Right kidney (tissue), 1 donor: ENCODE measurements at regions not wholly inside any gene's neighbourhood (a gene's known extent, or its start where the extent isn't known, plus 50 kb on each side); places are given as distances from the start of the nearest gene placed in this dataset.

ENCODE experiments used
- DNase-seq: peaks from one replicate; pipeline ENCODE4 v3.0.0-alpha.2; 2016

DNA sequence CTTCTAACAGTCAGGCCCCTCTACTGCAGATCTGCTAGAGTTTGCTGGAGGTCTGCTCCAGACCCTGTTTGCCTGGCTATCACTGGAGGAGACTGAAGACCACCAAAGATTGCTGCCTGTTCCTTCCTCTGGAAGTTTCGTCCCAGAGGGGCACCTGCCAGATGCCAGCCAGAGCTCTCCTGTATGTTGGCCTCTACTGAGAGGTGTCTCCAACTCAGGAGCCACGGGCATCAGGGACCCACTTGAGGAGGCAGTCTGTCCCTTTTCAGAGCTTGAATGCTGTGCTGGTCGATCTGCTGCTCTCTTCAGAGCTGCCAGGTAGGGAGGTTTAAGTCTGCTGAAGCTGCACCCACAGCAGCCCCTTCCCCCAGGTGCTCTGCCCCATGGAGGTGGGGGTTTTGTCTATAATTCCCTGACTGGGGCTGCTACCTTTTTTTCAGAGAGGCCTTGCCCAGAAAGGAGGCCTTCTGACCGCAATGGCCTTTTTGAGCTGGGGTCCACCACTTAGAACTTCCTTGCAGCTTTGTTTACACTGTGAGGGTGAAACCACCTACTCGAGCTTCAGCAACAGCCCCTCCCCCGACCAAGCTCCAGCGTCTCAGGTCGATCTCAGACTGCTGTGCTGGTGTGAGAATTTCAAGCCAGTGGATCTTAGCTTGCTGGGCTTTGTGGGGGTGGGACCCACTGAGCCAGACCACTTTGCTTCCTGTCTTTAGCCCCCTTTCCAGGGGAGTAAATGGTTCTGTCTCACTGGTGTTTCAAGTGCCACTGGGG, 566.0 kb downstream of the NR4A2 start:
- DNase-seq: no peak

GRCh38 chr2:155755481-155755880, 577.0 kb downstream of the NR4A2 start:
- no peak for DNase-seq

GRCh38 chr2:155748131-155748530, 584.4 kb downstream of the NR4A2 start:
- no peak for DNase-seq

- no peak for DNase-seq
Measured at GRCh38 chr2:155747531-155747930, 585.0 kb downstream of the NR4A2 start.

- DNase-seq: no peak
Measured at GRCh38 chr2:155733091-155733853, 599.2 kb downstream of the NR4A2 start.

- no peak for DNase-seq
Measured at GRCh38 chr2:155730804-155731203, 601.7 kb downstream of the NR4A2 start.

GRCh38 chr2:155727187-155727895, 605.2 kb downstream of the NR4A2 start:
- no peak for DNase-seq

- DNase-seq: no peak
Measured at GRCh38 chr2:155722290-155722689, 610.2 kb downstream of the NR4A2 start.

DNA sequence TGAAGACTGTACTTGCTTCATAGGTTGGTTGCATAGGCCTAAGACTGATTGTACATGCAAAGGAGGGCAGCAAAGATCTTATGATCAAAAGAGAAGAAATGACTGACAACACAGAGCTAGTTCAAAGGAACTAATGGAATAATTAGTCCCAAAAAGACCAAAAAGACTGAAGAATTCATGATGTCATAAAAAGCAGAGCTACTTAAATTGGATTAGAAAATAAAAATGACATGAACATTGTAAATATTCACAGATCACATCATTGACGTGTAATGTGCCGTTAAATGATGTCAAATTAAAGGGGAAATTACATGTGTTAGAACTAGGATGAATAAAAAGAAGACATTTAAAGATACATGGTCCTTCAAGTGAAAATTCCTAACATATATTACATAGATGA, 616.8 kb downstream of the NR4A2 start:
- DNase-seq: no peak

- no peak for DNase-seq
Measured at GRCh38 chr2:155714983-155715382, 617.5 kb downstream of the NR4A2 start.

DNA sequence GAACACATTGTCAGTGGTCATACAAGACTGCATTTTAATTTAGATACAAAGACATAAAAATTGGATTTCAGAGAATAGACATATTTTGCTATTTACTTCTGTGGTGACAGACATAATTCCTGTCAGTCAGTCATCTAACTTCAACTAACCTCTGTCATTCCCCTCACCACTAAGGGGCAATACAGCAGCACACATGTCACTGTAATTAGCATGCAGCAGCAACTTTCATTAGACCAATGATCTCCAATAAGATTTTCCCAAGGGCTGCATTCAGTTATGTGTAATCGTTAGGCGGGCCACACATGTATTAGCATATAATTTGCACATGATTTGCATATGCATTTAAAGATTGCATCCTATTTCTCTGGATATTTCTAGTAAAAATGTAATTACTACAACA, 624.5 kb downstream of the NR4A2 start:
- no peak for DNase-seq

GRCh38 chr2:155703917-155704316, 628.6 kb downstream of the NR4A2 start:
- no peak for DNase-seq

DNA sequence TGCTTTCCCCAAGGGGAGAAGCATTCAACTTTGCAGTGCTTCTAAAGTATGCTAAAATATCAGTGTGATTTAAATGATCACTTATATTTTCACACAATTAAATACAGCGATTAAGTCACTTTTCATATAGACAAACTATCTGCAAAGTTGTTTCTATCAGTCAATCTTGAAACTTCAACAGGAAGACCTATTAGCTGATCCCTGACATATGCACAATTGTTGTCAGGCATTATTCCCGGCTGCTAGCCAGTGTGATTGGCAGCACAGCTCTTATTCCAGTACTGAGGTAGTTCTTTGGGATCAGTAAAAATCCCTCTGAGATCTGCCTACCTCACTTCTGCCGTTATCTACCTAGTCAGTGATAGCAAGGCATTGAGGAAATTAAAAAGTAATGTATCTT, 629.5 kb downstream of the NR4A2 start:
- no peak for DNase-seq

DNA sequence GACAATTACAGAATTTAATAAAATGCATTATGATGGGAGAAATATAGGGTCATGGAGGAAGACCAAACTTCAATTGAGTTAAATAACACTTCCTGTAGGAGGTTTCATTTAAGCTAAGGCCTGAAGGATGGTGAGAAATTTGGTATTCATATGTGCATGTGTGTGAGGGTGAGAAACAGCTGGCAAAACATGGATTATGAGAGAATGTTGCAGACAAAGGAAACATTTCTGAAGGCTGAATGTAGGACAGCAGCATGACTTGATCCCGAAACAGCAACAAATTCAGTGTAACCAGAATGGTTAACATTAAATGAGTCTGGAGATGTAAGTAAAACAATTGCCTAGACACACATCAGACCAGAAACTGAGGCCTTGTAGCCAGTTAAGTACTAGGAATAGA, 630.8 kb downstream of the NR4A2 start:
- no peak for DNase-seq

DNA sequence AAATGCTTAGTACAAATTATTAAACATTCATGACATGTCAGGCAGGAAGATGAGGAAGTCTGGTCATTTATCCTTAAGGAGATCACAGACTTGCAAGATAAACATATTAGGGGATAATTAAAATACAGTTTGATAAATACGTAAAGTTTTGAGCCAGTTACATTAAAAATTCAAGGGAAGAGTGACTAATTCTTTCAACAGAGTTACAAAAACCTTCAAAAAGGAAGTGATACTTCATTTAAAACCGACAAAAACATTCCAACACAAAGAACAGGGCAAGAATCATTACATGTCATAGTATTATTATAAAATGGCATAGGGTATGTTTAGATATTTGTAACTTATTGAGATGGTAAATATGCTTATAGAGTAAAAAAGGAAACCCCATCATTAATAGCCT, 636.0 kb downstream of the NR4A2 start:
- DNase-seq: no peak

- DNase-seq: no peak
Measured at GRCh38 chr2:155695505-155695904, 637.0 kb downstream of the NR4A2 start.

GRCh38 chr2:155692856-155693255, 639.7 kb downstream of the NR4A2 start:
- no peak for DNase-seq

DNA sequence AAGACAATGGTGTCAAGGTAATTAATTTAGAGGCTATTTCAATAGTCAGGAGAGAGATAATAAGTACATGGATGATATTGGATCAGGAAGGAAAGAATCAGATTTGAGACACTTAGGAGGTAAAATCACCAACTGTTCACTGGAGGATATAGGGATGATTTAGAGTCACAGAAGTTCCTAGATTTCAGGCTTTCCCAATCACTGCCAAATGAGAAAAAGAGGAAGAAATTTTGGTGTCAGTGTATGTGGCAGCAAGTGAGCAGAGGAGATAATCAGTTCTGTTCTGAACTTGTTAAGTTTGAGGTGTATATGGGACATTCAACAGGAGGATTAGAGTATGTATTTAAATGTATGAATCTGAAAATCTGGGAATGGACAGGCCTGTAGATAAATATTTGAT, 640.4 kb downstream of the NR4A2 start:
- DNase-seq: no peak

DNA sequence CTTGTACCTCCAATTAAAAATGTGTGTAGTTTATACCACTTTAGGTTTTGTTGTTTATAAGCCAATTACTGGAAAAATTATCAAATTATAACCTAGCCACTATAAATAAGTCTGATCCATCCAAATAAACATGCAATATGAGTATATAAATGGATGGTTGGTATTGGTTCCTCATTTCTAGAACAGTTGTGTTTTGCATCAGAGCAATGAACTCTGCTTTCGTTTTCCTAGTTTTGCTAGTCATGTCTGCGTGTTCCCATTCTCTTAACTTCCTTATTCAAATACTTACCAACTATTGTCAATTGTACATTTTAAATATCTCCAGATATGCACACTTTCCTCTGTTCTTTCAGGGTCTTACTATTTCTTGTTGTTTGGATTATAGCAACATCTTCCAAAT, 641.7 kb downstream of the NR4A2 start:
- no peak for DNase-seq

DNA sequence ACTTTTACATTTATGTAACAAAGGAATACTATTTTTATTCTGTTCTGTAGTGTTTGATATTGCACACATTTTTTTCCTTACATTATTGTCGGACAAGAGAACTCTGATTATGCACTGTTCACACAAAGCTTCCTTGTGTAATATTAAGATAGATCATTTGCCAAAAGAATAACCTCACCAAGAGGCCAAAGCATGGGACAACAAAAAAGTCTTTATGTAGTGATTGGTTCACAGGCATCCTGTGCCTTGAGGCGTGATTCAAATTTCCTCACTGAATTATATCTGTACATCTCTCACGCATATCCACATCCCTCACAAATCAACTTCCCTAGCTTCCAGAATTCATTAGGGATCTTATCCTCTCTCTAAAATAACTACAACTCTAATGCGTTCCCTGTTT, 642.7 kb downstream of the NR4A2 start:
- no peak for DNase-seq

- DNase-seq: no peak
Measured at GRCh38 chr2:155687181-155687580, 645.3 kb downstream of the NR4A2 start.

DNA sequence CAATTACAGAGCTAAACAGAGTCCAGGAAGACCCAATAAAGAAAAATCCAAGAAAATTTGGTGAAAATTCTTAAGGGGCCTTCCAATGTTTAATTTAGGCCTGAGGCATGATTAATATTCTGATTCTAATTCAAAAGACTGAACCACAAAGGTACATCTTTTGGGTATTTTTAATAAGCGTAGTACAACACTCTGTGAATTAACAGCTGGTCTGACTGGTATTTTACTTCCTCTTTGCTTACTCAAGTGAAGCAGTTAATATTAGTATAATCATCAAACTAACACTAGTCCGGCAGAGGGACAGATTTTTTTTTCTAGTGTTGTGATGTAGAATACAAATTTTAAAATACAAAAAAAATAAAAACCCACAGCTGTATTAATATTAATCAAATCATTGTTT, 652.9 kb downstream of the NR4A2 start:
- no peak for DNase-seq

DNA sequence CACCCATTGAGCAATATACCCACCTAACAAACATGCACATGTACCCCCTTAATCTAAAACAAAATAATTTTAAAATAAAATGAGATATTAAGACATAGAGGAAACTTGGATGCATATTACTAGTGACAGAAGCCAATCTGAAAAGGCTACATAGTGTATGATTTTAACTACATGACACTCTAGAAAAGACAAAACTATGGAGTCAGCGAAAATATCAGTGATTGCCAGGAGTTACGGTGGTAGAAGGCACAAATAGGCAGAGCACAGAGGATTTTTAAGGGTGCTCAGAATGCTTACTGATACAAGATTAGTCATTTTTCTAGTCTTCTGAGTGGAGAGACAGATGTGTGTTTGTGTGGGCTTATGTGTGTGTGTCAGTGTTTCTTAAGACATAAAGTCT, 656.6 kb downstream of the NR4A2 start:
- DNase-seq: no peak
